SH-SY5Y (cell line): ENCODE measurements at regions not wholly inside any gene's neighbourhood (a gene's known extent, or its start where the extent isn't known, plus 50 kb on each side); places are given as distances from the start of the nearest gene placed in this dataset.

Experiments used
- GATA2 ChIP-seq: IDR thresholded peaks from 2 replicates; pipeline ENCODE4 v1.6.1; 2011; ENCODE audit warnings: mild to moderate bottlenecking, low read depth, low read length
- GATA3 ChIP-seq: IDR thresholded peaks from 2 replicates; pipeline ENCODE4 v1.6.1; 2011; ENCODE audit warnings: low read depth, mild to moderate bottlenecking, low read length, moderate library complexity

DNA sequence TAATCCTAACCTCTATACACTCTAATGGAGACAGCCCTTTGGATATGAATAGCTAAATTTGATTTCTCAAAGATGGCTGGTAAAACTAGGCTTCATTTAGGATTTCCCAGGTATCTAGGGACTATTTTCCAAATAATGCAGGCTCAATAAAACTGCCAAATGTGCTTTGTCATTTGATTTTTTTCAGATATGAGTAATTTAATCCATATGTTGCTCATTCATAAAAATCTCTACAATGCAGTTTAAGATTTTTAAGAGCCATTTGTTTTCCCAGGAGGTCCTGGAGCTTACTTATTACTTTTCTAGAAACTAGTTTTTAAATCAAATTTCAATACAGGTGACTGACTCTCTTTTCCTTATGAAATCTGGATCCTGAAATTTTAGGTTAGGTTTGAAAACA, 349.3 kb upstream of the SLC24A2 start:
- no peak for TF ChIP-seq GATA3
- TF ChIP-seq GATA2, result no peak

DNA sequence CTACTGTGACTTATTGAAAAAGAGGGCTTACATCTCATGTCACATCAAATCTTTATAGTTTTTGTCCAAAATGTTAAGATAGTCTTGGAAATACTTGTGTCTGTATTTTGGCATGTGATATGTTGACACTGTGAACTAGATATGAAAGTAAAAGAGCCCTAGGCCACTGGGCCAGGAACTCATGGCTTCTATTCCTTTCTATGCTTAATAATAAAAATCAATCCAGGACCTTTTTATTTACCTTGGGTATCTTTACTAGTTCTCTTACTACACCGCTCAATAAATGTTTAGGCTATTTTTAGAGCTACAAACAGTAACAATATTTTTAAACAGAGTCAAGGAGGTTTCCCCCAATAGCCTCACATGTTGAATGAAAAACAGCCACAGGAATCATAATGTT, 348.6 kb upstream of the SLC24A2 start:
- TF ChIP-seq GATA2, result no peak
- TF ChIP-seq GATA3, result no peak

DNA sequence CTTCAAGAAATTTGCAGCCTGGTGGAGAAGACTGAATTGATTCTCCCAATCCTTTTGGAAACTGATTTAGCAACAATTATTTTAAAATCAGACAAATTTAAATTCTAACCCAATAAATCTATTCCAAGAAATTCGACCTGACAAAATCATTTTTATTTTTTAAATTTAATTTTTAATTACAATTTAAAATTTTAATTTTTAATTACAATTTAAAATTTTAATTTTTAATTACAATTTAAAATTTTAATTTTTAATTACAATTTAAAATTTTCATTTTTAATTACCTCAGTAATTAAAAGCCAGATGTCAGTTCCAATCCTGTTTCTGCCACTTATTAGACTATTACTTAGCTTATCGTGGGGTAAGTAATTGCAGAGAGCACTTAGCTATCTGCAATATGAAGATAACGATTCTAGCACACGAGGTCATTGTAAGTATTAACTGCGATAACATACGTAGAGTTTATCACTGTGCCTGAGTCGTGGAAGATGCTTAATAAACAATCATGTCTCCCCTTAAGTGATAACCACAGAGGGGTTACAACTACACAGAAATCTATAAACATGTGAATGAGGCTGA, 346.4 kb upstream of the SLC24A2 start:
- no peak for TF ChIP-seq GATA3
- no peak for TF ChIP-seq GATA2

DNA sequence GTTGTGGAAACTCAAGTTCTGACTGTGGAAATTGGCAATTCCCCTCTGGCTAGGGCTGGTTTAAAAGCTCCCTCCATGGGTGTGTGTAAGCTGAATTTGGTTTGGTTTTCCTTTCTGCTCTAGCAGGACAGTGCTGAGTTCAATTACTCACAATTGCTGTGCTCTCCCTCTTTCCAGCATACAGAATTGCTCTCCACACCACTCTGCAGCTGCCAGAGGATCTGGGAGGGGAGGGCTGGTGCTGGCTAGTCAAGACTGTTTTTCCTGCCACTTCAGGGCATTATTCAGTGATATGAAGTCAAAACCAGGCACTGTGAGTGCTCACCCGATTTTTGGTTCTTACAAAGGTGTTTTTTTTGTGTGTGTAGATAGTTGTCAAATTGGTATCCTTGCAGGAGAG, 336.9 kb upstream of the SLC24A2 start:
- no peak for TF ChIP-seq GATA2
- TF ChIP-seq GATA3, result no peak

DNA sequence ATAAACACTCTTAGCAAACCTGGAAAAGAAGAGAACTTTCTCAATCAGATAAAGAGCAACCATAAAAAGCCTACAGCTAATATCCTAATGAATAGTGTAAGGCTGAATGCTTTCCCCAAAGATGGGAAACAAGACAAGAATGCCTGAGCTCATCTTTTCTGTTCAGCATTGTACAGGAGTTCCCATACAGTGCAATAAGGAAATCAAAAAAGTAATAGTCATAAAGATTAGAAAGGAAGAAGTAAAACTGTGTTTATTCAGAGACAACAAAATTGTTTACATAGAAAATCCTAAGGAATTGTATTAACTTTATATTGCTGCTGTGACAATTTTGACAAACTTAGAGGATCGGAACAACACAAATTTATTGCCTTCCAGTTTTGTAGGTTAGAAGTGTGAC, 330.7 kb upstream of the SLC24A2 start:
- TF ChIP-seq GATA2 (no peak), GATA3 (no peak)

DNA sequence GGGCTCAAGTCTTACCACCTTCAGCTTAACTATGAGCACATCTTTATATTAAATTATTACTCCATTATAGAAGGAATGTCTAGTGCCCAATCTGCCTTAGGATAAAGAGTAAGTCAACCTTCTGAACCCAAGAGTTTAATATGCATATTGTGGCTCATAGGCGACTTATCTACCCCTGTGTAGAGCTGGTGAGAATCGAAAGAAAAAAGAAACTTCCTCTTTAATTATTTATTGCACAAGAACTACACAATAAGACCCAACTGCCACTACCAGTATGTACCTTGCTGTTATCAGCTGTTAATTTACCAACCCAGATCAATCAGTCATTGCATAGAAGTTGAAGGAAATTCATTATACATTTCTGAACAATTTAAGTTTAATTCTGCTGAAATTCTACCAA, 329.1 kb upstream of the SLC24A2 start:
- no peak for TF ChIP-seq GATA3
- TF ChIP-seq GATA2, result no peak

DNA sequence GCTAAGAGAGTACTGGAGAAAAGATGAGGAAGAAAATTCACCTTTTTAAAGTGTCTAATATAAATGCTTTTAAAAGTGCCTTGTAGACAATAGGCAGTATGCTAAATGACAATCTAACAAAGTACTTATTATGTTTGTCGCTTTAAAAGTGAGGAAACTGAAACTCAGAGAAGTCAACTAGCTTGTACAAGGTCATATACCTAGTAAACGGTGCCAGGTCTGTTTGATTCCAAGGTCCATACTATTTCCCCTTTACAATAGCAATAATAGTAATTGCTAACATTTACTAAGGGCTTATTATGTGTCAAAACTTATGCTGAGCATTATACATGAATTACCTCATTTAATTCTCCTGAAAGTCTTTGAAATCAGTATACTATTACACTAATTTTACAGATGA, 328.6 kb upstream of the SLC24A2 start:
- no peak for TF ChIP-seq GATA3
- no peak for TF ChIP-seq GATA2

DNA sequence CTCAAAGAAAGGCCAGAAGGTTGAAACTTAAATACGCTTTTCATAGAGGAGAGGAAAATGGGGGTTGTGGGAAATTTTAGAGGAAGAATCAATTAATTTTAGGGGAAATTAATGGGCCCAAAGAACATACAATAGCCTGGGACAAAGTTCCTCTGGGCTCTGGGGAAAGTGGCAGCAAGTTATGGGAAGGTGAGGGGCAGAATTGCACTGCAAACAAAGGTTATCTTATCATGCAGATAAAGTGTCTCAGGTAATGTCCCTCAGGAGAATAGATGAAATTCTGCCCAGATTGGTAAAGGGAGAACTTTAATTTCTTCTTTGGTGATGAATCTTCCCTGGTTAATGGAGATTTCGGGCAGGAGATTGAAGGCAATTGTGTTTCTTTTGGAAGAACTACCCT, 326.1 kb upstream of the SLC24A2 start:
- TF ChIP-seq GATA2 (no peak), GATA3 (no peak)

DNA sequence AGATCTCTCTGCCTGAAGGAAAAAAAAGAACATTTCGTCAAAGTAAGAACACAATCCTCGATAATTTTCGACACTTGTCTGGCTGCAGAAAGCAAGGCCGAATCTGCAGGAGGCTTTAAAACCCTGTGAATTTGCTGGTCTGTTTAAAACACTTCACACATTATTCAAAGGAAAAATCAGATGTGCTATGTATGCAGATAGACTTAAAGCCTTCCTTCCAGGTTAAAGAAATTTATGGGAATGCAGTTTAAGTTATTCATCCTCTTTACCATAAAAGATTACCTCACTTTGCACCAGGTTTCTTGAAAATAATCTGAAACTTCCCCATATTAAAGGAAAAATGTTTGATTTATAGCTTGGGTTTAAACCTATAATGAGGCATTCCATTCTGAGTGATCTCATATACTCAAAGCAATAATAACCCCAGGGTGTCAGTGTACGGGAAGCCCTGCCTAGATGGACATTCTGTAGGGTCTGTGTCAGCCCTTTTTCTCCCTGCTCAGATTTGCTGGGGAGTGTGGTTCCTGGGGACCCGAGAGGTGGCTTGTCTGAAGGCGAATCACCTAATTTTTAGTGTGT, 323.5 kb upstream of the SLC24A2 start:
- TF ChIP-seq GATA3, result no peak
- no peak for TF ChIP-seq GATA2

DNA sequence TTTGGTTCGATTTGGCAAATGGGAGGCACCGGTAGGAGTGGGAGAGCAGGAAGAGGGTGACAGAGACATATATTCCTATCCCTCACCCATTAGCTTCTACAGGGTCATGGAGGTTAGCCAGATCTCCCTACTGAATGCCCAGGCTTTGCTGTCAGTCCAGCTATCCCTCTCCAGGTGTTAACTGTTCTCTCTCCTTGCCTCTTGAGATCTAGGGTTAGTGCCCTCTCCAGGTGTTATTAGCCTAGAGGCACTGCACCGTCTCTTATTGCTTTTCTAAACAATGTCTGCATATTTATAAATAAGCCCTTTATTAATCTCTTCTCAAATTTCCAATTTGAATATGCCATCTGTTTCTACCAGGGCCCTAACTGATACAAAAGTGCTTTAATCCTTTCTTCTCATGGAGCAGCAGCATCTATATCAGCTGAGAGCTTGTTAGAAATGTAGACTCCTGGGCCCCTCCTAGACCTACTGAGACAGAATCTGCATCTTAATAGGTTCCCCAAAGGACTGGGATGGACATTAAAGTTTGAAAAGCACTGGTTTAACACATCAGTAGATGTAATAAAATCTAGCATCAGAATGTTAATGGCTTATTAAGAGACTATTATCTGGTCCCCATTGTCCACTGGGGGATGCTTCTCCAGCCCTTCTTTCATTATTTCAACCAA, 322.5 kb upstream of the SLC24A2 start:
- TF ChIP-seq GATA3 (no peak), GATA2 (no peak)

DNA sequence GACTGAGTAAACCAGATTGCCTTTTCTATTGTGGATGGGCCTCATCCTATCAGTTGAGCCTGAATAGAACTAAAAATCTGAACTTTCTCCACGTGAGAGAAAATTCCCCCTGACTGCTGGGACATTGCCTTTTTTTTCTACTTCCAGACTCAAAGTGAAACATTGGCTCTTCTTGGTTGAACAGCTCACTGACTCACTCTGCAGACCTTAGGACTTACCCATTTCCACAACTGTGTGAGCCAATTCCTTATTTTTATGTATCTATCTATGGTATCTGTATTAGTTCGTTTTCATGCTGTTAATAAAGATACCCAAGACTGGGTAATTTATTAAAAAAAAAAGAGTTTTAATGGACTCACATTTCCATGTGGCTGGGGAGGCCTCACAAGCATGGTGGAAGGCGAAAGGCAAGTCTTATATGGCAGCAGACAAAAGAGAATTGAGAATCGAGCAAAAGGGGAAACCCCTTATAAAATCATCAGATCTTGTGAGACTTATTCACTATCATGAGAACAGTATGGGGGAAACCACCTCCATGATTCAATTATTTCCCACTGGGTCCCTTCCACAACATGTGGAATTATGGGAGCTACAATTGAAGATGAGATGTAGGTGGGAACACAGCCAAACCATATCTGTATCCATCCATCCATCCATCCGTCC, 306.7 kb upstream of the SLC24A2 start:
- TF ChIP-seq GATA2 (no peak), GATA3 (no peak)

DNA sequence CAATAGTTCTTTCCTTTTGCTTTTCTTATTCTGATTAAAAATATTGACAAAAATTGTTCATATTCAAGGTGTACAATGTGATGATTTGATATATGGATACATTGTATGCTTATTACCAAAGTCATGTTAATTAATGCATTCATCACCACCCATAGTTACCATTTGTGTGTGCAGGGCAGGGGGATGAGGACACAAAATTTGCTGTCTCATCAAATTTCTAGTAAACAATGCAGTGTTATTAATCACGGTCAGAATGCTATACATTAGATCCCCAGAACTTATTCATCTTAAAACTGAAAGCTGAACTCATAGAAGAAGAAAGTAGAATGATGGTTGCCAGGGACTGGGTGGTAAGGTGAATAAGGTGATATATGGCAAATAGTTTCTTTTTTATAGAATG, 303.7 kb upstream of the SLC24A2 start:
- no peak for TF ChIP-seq GATA2
- TF ChIP-seq GATA3, result no peak

DNA sequence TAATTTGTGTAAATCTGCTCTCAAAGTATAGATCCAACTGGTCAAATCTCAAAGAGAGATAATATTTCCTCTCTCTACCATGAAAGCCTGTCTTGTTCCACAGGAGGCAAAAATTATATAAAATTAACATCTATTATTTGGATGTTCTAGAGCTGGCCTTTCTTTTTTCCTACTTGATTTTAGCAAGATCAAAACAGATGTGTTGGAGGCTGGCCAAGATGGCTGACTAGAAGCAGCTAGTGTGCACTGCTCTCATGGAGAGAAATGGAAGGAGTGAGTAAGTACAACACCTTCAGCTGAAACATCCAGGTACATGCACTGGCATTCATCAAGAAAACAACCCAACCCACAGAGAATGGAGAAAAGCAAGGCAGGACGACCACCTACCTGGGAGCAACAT, 298.6 kb upstream of the SLC24A2 start:
- TF ChIP-seq GATA3 (no peak), GATA2 (no peak)

DNA sequence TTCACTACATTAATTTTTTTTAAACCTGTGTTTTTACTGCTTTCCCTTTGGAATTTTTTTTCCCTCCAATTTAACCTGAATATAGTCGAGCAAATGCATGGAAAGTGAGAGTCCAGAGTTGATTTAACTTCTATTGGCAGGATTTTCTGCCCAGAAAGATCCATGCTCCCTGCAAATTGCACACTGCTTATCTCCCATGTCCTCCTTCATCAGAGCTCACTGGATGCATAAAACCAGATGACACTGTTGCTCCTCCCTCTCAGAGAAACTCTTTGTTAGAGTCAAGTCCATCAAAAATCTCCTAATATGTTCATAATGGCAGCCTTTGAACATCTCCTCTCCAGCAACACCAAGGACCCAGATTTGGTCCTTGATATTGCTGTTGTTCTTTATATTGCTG, 297.0 kb upstream of the SLC24A2 start:
- TF ChIP-seq GATA3 (peak; percentile 58; the same call in 1 of the 2 replicates), GATA2 (peak; percentile 87)

DNA sequence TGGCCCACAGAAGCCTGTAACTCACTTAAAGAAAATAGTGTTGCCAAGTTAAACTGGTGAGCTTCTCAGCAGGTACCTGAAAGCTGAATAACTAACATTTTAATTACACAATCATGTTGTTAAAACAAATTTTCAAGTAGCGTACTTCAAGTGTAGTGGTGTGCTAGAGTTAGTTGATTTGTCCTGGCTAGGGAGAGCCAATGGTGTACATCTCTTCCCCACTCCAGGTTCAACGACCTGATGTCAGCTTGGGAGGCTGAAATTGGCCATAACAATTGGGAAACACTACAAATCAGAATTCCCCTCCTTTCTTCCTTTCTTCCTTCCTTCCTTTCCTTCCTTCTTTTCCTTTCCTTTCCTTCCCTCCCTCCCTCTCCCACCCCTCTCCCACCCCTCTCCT, 295.3 kb upstream of the SLC24A2 start:
- TF ChIP-seq GATA3, result no peak
- TF ChIP-seq GATA2, result no peak

DNA sequence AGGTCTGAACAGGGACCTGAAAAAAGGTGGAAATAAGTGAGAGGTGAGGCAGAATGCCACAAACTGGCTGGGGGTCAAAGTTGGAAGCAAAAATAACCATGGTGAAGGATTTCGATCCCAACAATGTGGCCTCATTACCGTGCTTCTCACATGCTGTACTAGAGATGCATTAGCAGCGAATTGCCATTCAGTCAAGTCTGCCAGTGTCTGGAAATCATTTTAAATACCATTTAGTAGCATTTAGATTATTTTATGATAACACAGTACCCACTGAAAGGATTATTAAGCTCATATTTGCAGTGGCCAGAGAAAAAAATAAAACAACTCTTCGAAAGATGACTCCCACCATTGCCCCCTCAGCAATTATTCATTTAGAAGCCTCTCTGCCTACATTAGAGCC, 294.6 kb upstream of the SLC24A2 start:
- TF ChIP-seq GATA2 (peak; percentile 84), GATA3 (peak; percentile 83)

DNA sequence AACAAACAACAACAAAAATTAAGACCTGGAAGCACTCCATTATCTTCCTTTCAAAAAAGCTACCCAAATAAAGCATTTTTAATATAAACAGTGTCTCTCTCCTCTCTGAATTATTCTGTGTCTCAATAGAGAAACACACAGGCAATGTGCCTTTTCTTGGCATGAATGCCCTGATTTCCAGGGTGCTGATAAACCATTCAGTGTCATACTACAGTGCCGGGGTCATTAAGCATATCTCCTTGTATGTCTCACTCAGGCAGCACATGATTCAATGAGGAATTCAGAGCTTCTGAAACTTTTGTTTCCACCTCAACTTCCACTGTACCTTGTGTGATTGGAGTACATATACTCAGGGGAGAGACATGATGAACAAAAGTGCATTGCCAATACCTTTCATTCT, 294.0 kb upstream of the SLC24A2 start:
- no peak for TF ChIP-seq GATA2
- TF ChIP-seq GATA3, result no peak
